Ectodermal cell (in vitro differentiated cells): ENCODE measurements at regions not wholly inside any gene's neighbourhood (a gene's known extent, or its start where the extent isn't known, plus 50 kb on each side); places are given as distances from the start of the nearest gene placed in this dataset.

Experiments
- H3K27ac ChIP-seq: 2 replicates; pipeline ENCODE4 v1.7.0; 2013; ENCODE audit warnings: mild to moderate bottlenecking, low read depth, low read length; ENCODE audit not compliant: insufficient read depth, poor library complexity, severe bottlenecking
- H3K27me3 ChIP-seq: 2 replicates; pipeline ENCODE4 v1.7.0; 2013; ENCODE audit warnings: mild to moderate bottlenecking, low read length; ENCODE audit not compliant: insufficient read depth, control insufficient read depth, poor library complexity, severe bottlenecking
- H3K36me3 ChIP-seq: one replicate; pipeline ENCODE4 v1.7.0; 2013; ENCODE audit warnings: low read length; ENCODE audit not compliant: control insufficient read depth, insufficient read depth
- H3K4me1 ChIP-seq: one replicate; pipeline ENCODE4 v1.7.0; 2013; ENCODE audit warnings: low read length; ENCODE audit not compliant: control insufficient read depth, insufficient read depth
- H3K4me3 ChIP-seq: 2 replicates; pipeline ENCODE4 v1.7.0; 2013; ENCODE audit warnings: low read depth, low read length, control low read depth; ENCODE audit not compliant: insufficient read depth
- H3K9me3 ChIP-seq: 2 replicates; pipeline ENCODE4 v1.7.0; 2013; ENCODE audit warnings: mild to moderate bottlenecking, low read length, moderate library complexity; ENCODE audit not compliant: control insufficient read depth
- WGBS, 2 experiments: methylation state at CpG; one replicate each; pipeline ENCODE4 v1.1.7; 2013; ENCODE audit warnings: missing lambda C conversion rate in 2 of 2; 5-methylcytosine and 5-hydroxymethylcytosine counted together

- no peaks in the 10 kb centered on the region for H3K36me3 ChIP-seq
- H3K27ac ChIP-seq = no peak overlapping the region
- WGBS, 2 experiments = 93 to 95% methylated on average over 12 of the region's 12 CpGs
- H3K4me3 ChIP-seq = no peak overlapping the region
- no peaks in the 10 kb centered on the region for H3K4me1 ChIP-seq
- no peaks in the 10 kb centered on the region for H3K27me3 ChIP-seq
- no peaks in the 10 kb centered on the region for H3K9me3 ChIP-seq
These were observed 87.9 kb downstream of the THBS2 start for GRCh38 chr6:169165561-169166300.

GRCh38 chr6:169164986-169165385 is 88.7 kb downstream of the THBS2 start:
- H3K36me3 ChIP-seq = no peaks in the 10 kb centered on the region
- 88 to 95% methylated on average over 3 to 5 of the region's 5 CpGs for WGBS, 2 experiments
- H3K27ac ChIP-seq = no peak overlapping the region

GRCh38 chr6:169164451-169164850 is 89.2 kb downstream of the THBS2 start:
- Histone ChIP-seq H3K9me3 (no peaks in the 10 kb centered on the region), H3K4me1 (no peaks in the 10 kb centered on the region), H3K27me3 (no peaks in the 10 kb centered on the region), H3K27ac (no peak overlapping the region), H3K4me3 (no peak overlapping the region), H3K36me3 (no peaks in the 10 kb centered on the region)
- 92 to 94% methylated on average over 5 of the region's 5 CpGs for WGBS, 2 experiments

More at GRCh38 chr6:169164986-169165385, 88.7 kb downstream of the THBS2 start:
- Histone ChIP-seq H3K4me1 (no peaks in the 10 kb centered on the region), H3K4me3 (no peak overlapping the region), H3K27me3 (no peaks in the 10 kb centered on the region), H3K9me3 (no peaks in the 10 kb centered on the region)

- no peaks in the 10 kb centered on the region for H3K9me3 ChIP-seq
- H3K36me3 ChIP-seq = no peaks in the 10 kb centered on the region
- H3K27me3 ChIP-seq = no peaks in the 10 kb centered on the region
- H3K27ac ChIP-seq = no peak overlapping the region
- 93 to 96% methylated on average over 4 of the region's 4 CpGs for WGBS, 2 experiments
- H3K4me3 ChIP-seq = no peak overlapping the region
- no peaks in the 10 kb centered on the region for H3K4me1 ChIP-seq
These were observed 90.2 kb downstream of the THBS2 start for GRCh38 chr6:169163411-169163901.

GRCh38 chr6:169162752-169163407 is 90.8 kb downstream of the THBS2 start:
- H3K27me3 ChIP-seq = no peaks in the 10 kb centered on the region
- H3K27ac ChIP-seq = no peak overlapping the region
- 92 to 94% methylated on average over 12 of the region's 12 CpGs for WGBS, 2 experiments
- H3K9me3 ChIP-seq = no peaks in the 10 kb centered on the region
- H3K36me3 ChIP-seq = no peaks in the 10 kb centered on the region
- H3K4me3 ChIP-seq = no peak overlapping the region
- H3K4me1 ChIP-seq = peaks cover 4% of the 10 kb centered on the region

GRCh38 chr6:169162249-169162648 is 91.4 kb downstream of the THBS2 start:
- H3K27ac ChIP-seq = no peak overlapping the region
- no peak overlapping the region for H3K4me3 ChIP-seq
- no peaks in the 10 kb centered on the region for H3K36me3 ChIP-seq
- 91 to 93% methylated on average over 23 of the region's 23 CpGs for WGBS, 2 experiments
- H3K4me1 ChIP-seq = peaks cover 4% of the 10 kb centered on the region
- no peaks in the 10 kb centered on the region for H3K27me3 ChIP-seq
- no peaks in the 10 kb centered on the region for H3K9me3 ChIP-seq

- Histone ChIP-seq H3K4me1 (peaks cover 4% of the 10 kb centered on the region), H3K4me3 (no peak overlapping the region), H3K9me3 (no peaks in the 10 kb centered on the region), H3K36me3 (no peaks in the 10 kb centered on the region), H3K27ac (no peak overlapping the region), H3K27me3 (no peaks in the 10 kb centered on the region)
- WGBS, 2 experiments = 91 to 95% methylated on average over 13 of the region's 13 CpGs
These were observed 92.0 kb downstream of the THBS2 start for GRCh38 chr6:169161572-169162167.

- Histone ChIP-seq H3K4me3 (no peak overlapping the region), H3K27ac (no peak overlapping the region), H3K9me3 (no peaks in the 10 kb centered on the region), H3K4me1 (peaks cover 4% of the 10 kb centered on the region), H3K27me3 (no peaks in the 10 kb centered on the region), H3K36me3 (no peaks in the 10 kb centered on the region)
- 92 to 95% methylated on average over 15 of the region's 15 CpGs for WGBS, 2 experiments
These were observed 92.6 kb downstream of the THBS2 start for GRCh38 chr6:169160855-169161560.

- H3K27me3 ChIP-seq = no peaks in the 10 kb centered on the region
- no peaks in the 10 kb centered on the region for H3K9me3 ChIP-seq
- WGBS, 2 experiments = 92% methylated on average over 22 of the region's 22 CpGs
- H3K4me3 ChIP-seq = no peak overlapping the region
- H3K4me1 ChIP-seq = peaks cover 4% of the 10 kb centered on the region
- no peak overlapping the region for H3K27ac ChIP-seq
- no peaks in the 10 kb centered on the region for H3K36me3 ChIP-seq
These were observed 93.4 kb downstream of the THBS2 start for GRCh38 chr6:169160091-169160854.
